ENCODE measurements at regions not wholly inside any gene's neighbourhood (a gene's known extent, or its start where the extent isn't known, plus 50 kb on each side); places are given as distances from the start of the nearest gene placed in this dataset.

- peaks cover 0 to 6% (median 0%) of the 10 kb centered on the region in 11 donors for H3K9me3 Mint-ChIP-seq
- no peak overlapping the region for H3K27ac ChIP-seq (ENCODE audit: low read depth, low read length)
- H3K9me3 ChIP-seq (ENCODE audit: control insufficient read depth in 2 of 3, low read length in 3 of 3): no peaks in the 10 kb centered on the region
- DNase-seq: no peak
- H3K4me1 ChIP-seq (ENCODE audit: control insufficient read depth in 2 of 2, insufficient read depth in 2 of 2, low read length in 2 of 2): no peaks in the 10 kb centered on the region
- intact Hi-C loops (cut with micrococcal nuclease): no loop called here
- H3K27ac Mint-ChIP-seq: no peak overlapping the region
- no peaks in the 10 kb centered on the region for H3K36me3 Mint-ChIP-seq
- H3K4me3 ChIP-seq (ENCODE audit: low read length): no peak overlapping the region
- ChIA-PET POLR2A (no interaction called here), CTCF (no interaction called here)
- ATAC-seq: no peak
- no peaks in the 10 kb centered on the region for H3K27me3 Mint-ChIP-seq
- no peak overlapping the region for H3K4me3 Mint-ChIP-seq
- H3K27me3 ChIP-seq (ENCODE audit: control insufficient read depth in 2 of 2, insufficient read depth in 2 of 2, low read length in 2 of 2): no peaks in the 10 kb centered on the region
- no peaks in the 10 kb centered on the region for H3K36me3 ChIP-seq (ENCODE audit: control insufficient read depth in 2 of 3, insufficient read depth in 3 of 3, low read length in 3 of 3)
- no peaks in the 10 kb centered on the region for H3K4me1 Mint-ChIP-seq
Measured at GRCh38 chr7:109964780-109965179, 1126.1 kb upstream of the LRRN3 start.

GRCh38 chr7:109967406-109967805 lies 1123.5 kb upstream of the LRRN3 start:
- POLR2A ChIA-PET: no interaction called here
- H3K36me3 Mint-ChIP-seq: no peaks in the 10 kb centered on the region
- H3K27me3 Mint-ChIP-seq: no peaks in the 10 kb centered on the region
- ATAC-seq: no peak
- no peak for DNase-seq
- Histone ChIP-seq H3K27me3 (ENCODE audit: control insufficient read depth in 2 of 2, insufficient read depth in 2 of 2, low read length in 2 of 2) (no peaks in the 10 kb centered on the region), H3K9me3 (ENCODE audit: control insufficient read depth in 2 of 3, low read length in 3 of 3) (no peaks in the 10 kb centered on the region), H3K4me1 (ENCODE audit: control insufficient read depth in 2 of 2, insufficient read depth in 2 of 2, low read length in 2 of 2) (no peaks in the 10 kb centered on the region), H3K4me3 (ENCODE audit: low read length) (no peak overlapping the region), H3K36me3 (ENCODE audit: control insufficient read depth in 2 of 3, insufficient read depth in 3 of 3, low read length in 3 of 3) (no peaks in the 10 kb centered on the region), H3K27ac (ENCODE audit: low read depth, low read length) (no peak overlapping the region)
- H3K4me3 Mint-ChIP-seq: no peak overlapping the region
- no peak overlapping the region for H3K27ac Mint-ChIP-seq
- no peaks in the 10 kb centered on the region for H3K9me3 Mint-ChIP-seq
- CTCF ChIA-PET: no interaction called here
- intact Hi-C loops (cut with micrococcal nuclease): no loop called here
- H3K4me1 Mint-ChIP-seq: no peaks in the 10 kb centered on the region

GRCh38 chr7:109983618-109984017 lies 1107.3 kb upstream of the LRRN3 start:
- Mint-ChIP-seq H3K9me3 (peaks cover 0 to 9% (median 2%) of the 10 kb centered on the region in 11 donors), H3K4me1 (no peaks in the 10 kb centered on the region), H3K36me3 (no peaks in the 10 kb centered on the region), H3K27me3 (peaks cover 0 to 13% (median 10%) of the 10 kb centered on the region in 5 donors), H3K27ac (no peak overlapping the region), H3K4me3 (no peak overlapping the region)
- no peak overlapping the region for H3K27ac ChIP-seq (ENCODE audit: low read depth, low read length)
- H3K36me3 ChIP-seq (ENCODE audit: control insufficient read depth in 2 of 3, insufficient read depth in 3 of 3, low read length in 3 of 3): no peaks in the 10 kb centered on the region
- DNase-seq: no peak
- intact Hi-C loops (cut with micrococcal nuclease): no loop called here
- POLR2A ChIA-PET: no interaction called here
- no peaks in the 10 kb centered on the region for H3K4me1 ChIP-seq (ENCODE audit: control insufficient read depth in 2 of 2, insufficient read depth in 2 of 2, low read length in 2 of 2)
- CTCF ChIA-PET: no interaction called here
- no peak for ATAC-seq
- no peaks in the 10 kb centered on the region for H3K27me3 ChIP-seq (ENCODE audit: control insufficient read depth in 2 of 2, insufficient read depth in 2 of 2, low read length in 2 of 2)
- H3K9me3 ChIP-seq (ENCODE audit: control insufficient read depth in 2 of 3, low read length in 3 of 3): no peaks in the 10 kb centered on the region
- no peak overlapping the region for H3K4me3 ChIP-seq (ENCODE audit: low read length)

GRCh38 chr7:109984729-109985128 lies 1106.2 kb upstream of the LRRN3 start:
- Histone ChIP-seq H3K27me3 (ENCODE audit: control insufficient read depth in 2 of 2, insufficient read depth in 2 of 2, low read length in 2 of 2) (no peaks in the 10 kb centered on the region), H3K4me1 (ENCODE audit: control insufficient read depth in 2 of 2, insufficient read depth in 2 of 2, low read length in 2 of 2) (no peaks in the 10 kb centered on the region), H3K27ac (ENCODE audit: low read depth, low read length) (no peak overlapping the region), H3K9me3 (ENCODE audit: control insufficient read depth in 2 of 3, low read length in 3 of 3) (no peaks in the 10 kb centered on the region), H3K36me3 (ENCODE audit: control insufficient read depth in 2 of 3, insufficient read depth in 3 of 3, low read length in 3 of 3) (no peaks in the 10 kb centered on the region), H3K4me3 (ENCODE audit: low read length) (no peak overlapping the region)
- POLR2A ChIA-PET: no interaction called here
- Mint-ChIP-seq H3K27me3 (peaks cover 0 to 10% (median 0%) of the 10 kb centered on the region in 5 donors), H3K27ac (no peak overlapping the region), H3K9me3 (peaks cover 0 to 7% (median 0%) of the 10 kb centered on the region in 11 donors), H3K4me1 (no peaks in the 10 kb centered on the region), H3K36me3 (no peaks in the 10 kb centered on the region), H3K4me3 (no peak overlapping the region)
- CTCF ChIA-PET: no interaction called here
- no peak for DNase-seq
- ATAC-seq: no peak
- intact Hi-C loops (cut with micrococcal nuclease): no loop called here

- Mint-ChIP-seq H3K9me3 (peaks cover 0 to 6% (median 0%) of the 10 kb centered on the region in 11 donors), H3K4me3 (no peak overlapping the region), H3K27ac (no peak overlapping the region), H3K27me3 (peaks cover 0 to 8% (median 0%) of the 10 kb centered on the region in 5 donors), H3K4me1 (no peaks in the 10 kb centered on the region), H3K36me3 (no peaks in the 10 kb centered on the region)
- POLR2A ChIA-PET: no interaction called here
- Histone ChIP-seq H3K27ac (ENCODE audit: low read depth, low read length) (no peak overlapping the region), H3K4me3 (ENCODE audit: low read length) (no peak overlapping the region), H3K4me1 (ENCODE audit: control insufficient read depth in 2 of 2, insufficient read depth in 2 of 2, low read length in 2 of 2) (no peaks in the 10 kb centered on the region), H3K36me3 (ENCODE audit: control insufficient read depth in 2 of 3, insufficient read depth in 3 of 3, low read length in 3 of 3) (no peaks in the 10 kb centered on the region), H3K9me3 (ENCODE audit: control insufficient read depth in 2 of 3, low read length in 3 of 3) (no peaks in the 10 kb centered on the region), H3K27me3 (ENCODE audit: control insufficient read depth in 2 of 2, insufficient read depth in 2 of 2, low read length in 2 of 2) (no peaks in the 10 kb centered on the region)
- intact Hi-C loops (cut with micrococcal nuclease): no loop called here
- CTCF ChIA-PET: no interaction called here
- no peak for ATAC-seq
- DNase-seq: no peak
Measured at GRCh38 chr7:109986701-109987100, 1104.2 kb upstream of the LRRN3 start.

- peaks cover 0 to 7% (median 4%) of the 10 kb centered on the region in 5 donors for H3K27me3 Mint-ChIP-seq
- H3K4me3 Mint-ChIP-seq: no peak overlapping the region
- CTCF ChIA-PET: no interaction called here
- Histone ChIP-seq H3K27ac (ENCODE audit: low read depth, low read length) (no peak overlapping the region), H3K4me3 (ENCODE audit: low read length) (no peak overlapping the region), H3K27me3 (ENCODE audit: control insufficient read depth in 2 of 2, insufficient read depth in 2 of 2, low read length in 2 of 2) (no peaks in the 10 kb centered on the region), H3K9me3 (ENCODE audit: control insufficient read depth in 2 of 3, low read length in 3 of 3) (no peaks in the 10 kb centered on the region), H3K36me3 (ENCODE audit: control insufficient read depth in 2 of 3, insufficient read depth in 3 of 3, low read length in 3 of 3) (no peaks in the 10 kb centered on the region), H3K4me1 (ENCODE audit: control insufficient read depth in 2 of 2, insufficient read depth in 2 of 2, low read length in 2 of 2) (no peaks in the 10 kb centered on the region)
- H3K9me3 Mint-ChIP-seq: peaks cover 0 to 1% (median 0%) of the 10 kb centered on the region in 11 donors
- POLR2A ChIA-PET: no interaction called here
- DNase-seq (no peak), ATAC-seq (no peak)
- no peaks in the 10 kb centered on the region for H3K36me3 Mint-ChIP-seq
- no peak overlapping the region for H3K27ac Mint-ChIP-seq
- intact Hi-C loops (cut with micrococcal nuclease): no loop called here
- no peaks in the 10 kb centered on the region for H3K4me1 Mint-ChIP-seq
Measured at GRCh38 chr7:109996411-109996810, 1094.5 kb upstream of the LRRN3 start.

GRCh38 chr7:109996927-109997326 lies 1094.0 kb upstream of the LRRN3 start:
- no peaks in the 10 kb centered on the region for H3K4me1 Mint-ChIP-seq
- Histone ChIP-seq H3K4me3 (ENCODE audit: low read length) (no peak overlapping the region), H3K9me3 (ENCODE audit: control insufficient read depth in 2 of 3, low read length in 3 of 3) (no peaks in the 10 kb centered on the region), H3K4me1 (ENCODE audit: control insufficient read depth in 2 of 2, insufficient read depth in 2 of 2, low read length in 2 of 2) (no peaks in the 10 kb centered on the region), H3K36me3 (ENCODE audit: control insufficient read depth in 2 of 3, insufficient read depth in 3 of 3, low read length in 3 of 3) (no peaks in the 10 kb centered on the region), H3K27me3 (ENCODE audit: control insufficient read depth in 2 of 2, insufficient read depth in 2 of 2, low read length in 2 of 2) (no peaks in the 10 kb centered on the region), H3K27ac (ENCODE audit: low read depth, low read length) (no peak overlapping the region)
- no peak overlapping the region for H3K27ac Mint-ChIP-seq
- no peaks in the 10 kb centered on the region for H3K36me3 Mint-ChIP-seq
- H3K27me3 Mint-ChIP-seq: peaks cover 0 to 7% (median 4%) of the 10 kb centered on the region in 5 donors
- POLR2A ChIA-PET: no interaction called here
- CTCF ChIA-PET: no interaction called here
- intact Hi-C loops (cut with micrococcal nuclease): no loop called here
- DNase-seq (no peak), ATAC-seq (no peak)
- no peaks in the 10 kb centered on the region for H3K9me3 Mint-ChIP-seq
- H3K4me3 Mint-ChIP-seq: no peak overlapping the region

Measured in naive thymus-derived CD4-positive, alpha-beta T cell (primary cell).